Neural cell (in vitro differentiated cells): ENCODE measurements at regions not wholly inside any gene's neighbourhood (a gene's known extent, or its start where the extent isn't known, plus 50 kb on each side); places are given as distances from the start of the nearest gene placed in this dataset.
"Not testable (repeated sequence)": the region's sequence is repeated elsewhere in the genome, so short reads cannot be mapped to it uniquely, and the experiment has no call there.

Experiments
- EP300 ChIP-seq: fragments of 450-650 bp; conservative IDR thresholded peaks from 2 replicates; pipeline ENCODE4 v1.6.1; 2014; ENCODE audit warnings: antibody characterized with exemption, mild to moderate bottlenecking, moderate library complexity; ENCODE audit not compliant: poor library complexity, severe bottlenecking
- EZH2 ChIP-seq: fragments of 200-600, 300-800 bp; shearing (Covaris generic), sonication (generic); IDR thresholded peaks from 2 replicates; pipeline ENCODE4 v1.6.1; 2014; ENCODE audit warnings: antibody characterized with exemption, low read length, borderline replicate concordance, mild to moderate bottlenecking; ENCODE audit not compliant: insufficient read depth, poor library complexity, severe bottlenecking
- MXI1 ChIP-seq: fragments of 450-650 bp; conservative IDR thresholded peaks from 2 replicates; pipeline ENCODE4 v1.6.1; 2014; ENCODE audit warnings: antibody characterized with exemption, mild to moderate bottlenecking; ENCODE audit not compliant: poor library complexity, severe bottlenecking
- POLR2AphosphoS5 ChIP-seq: IDR thresholded peaks from 2 replicates; pipeline ENCODE4 v1.6.1; 2012
- RAD21 ChIP-seq: fragments of 450-650 bp; conservative IDR thresholded peaks from 2 replicates; pipeline ENCODE4 v1.6.1; 2014; ENCODE audit warnings: antibody characterized with exemption, mild to moderate bottlenecking, moderate library complexity
- SMC3 ChIP-seq: fragments of 450-650 bp; conservative IDR thresholded peaks from 2 replicates; pipeline ENCODE4 v1.6.1; 2014; ENCODE audit warnings: antibody characterized with exemption, mild to moderate bottlenecking, moderate library complexity; ENCODE audit not compliant: poor library complexity
- TAF1 ChIP-seq: IDR thresholded peaks from 2 replicates; pipeline ENCODE4 v1.6.1; 2012; ENCODE audit warnings: low read depth
- TF ChIP-seq, protein P1 (sequence below): fragments of 450-650 bp; IDR thresholded peaks from 2 replicates; pipeline ENCODE4 v1.5.1; 2014; ENCODE audit warnings: antibody characterized with exemption, mild to moderate bottlenecking, moderate library complexity; ENCODE audit not compliant: poor library complexity, severe bottlenecking
- TF ChIP-seq, protein P2 (sequence below): IDR thresholded peaks from 2 replicates; pipeline ENCODE4 v1.6.1; 2012; ENCODE audit warnings: borderline replicate concordance

DNA sequence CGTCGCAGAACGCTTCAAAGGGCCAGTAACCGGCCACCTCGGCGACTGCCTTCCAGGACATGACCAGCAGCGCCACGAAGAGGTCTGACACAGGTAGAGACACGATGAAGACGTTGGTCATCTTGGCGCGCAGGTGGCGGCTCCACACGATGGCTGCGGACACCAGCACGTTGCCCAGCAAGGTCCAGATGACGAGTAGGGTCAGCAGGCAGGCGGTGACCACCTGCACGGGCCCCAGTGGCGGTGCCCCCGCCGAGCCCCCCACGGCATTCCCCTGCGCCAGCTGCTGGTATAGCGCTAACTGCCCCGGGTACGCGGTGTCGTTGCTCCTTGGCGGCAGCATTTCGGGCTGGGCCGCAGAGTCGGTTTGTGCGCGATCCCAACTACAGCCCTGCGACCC lies 2994.1 kb downstream of the RPIA start:
- TF ChIP-seq, protein P1, sequence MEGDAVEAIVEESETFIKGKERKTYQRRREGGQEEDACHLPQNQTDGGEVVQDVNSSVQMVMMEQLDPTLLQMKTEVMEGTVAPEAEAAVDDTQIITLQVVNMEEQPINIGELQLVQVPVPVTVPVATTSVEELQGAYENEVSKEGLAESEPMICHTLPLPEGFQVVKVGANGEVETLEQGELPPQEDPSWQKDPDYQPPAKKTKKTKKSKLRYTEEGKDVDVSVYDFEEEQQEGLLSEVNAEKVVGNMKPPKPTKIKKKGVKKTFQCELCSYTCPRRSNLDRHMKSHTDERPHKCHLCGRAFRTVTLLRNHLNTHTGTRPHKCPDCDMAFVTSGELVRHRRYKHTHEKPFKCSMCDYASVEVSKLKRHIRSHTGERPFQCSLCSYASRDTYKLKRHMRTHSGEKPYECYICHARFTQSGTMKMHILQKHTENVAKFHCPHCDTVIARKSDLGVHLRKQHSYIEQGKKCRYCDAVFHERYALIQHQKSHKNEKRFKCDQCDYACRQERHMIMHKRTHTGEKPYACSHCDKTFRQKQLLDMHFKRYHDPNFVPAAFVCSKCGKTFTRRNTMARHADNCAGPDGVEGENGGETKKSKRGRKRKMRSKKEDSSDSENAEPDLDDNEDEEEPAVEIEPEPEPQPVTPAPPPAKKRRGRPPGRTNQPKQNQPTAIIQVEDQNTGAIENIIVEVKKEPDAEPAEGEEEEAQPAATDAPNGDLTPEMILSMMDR, result not testable (repeated sequence)
- TF ChIP-seq EP300, RAD21, EZH2, SMC3, POLR2AphosphoS5, MXI1, TAF1: not testable (repeated sequence)
- TF ChIP-seq, protein P2, sequence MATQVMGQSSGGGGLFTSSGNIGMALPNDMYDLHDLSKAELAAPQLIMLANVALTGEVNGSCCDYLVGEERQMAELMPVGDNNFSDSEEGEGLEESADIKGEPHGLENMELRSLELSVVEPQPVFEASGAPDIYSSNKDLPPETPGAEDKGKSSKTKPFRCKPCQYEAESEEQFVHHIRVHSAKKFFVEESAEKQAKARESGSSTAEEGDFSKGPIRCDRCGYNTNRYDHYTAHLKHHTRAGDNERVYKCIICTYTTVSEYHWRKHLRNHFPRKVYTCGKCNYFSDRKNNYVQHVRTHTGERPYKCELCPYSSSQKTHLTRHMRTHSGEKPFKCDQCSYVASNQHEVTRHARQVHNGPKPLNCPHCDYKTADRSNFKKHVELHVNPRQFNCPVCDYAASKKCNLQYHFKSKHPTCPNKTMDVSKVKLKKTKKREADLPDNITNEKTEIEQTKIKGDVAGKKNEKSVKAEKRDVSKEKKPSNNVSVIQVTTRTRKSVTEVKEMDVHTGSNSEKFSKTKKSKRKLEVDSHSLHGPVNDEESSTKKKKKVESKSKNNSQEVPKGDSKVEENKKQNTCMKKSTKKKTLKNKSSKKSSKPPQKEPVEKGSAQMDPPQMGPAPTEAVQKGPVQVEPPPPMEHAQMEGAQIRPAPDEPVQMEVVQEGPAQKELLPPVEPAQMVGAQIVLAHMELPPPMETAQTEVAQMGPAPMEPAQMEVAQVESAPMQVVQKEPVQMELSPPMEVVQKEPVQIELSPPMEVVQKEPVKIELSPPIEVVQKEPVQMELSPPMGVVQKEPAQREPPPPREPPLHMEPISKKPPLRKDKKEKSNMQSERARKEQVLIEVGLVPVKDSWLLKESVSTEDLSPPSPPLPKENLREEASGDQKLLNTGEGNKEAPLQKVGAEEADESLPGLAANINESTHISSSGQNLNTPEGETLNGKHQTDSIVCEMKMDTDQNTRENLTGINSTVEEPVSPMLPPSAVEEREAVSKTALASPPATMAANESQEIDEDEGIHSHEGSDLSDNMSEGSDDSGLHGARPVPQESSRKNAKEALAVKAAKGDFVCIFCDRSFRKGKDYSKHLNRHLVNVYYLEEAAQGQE, result not testable (repeated sequence)
